Calu3 (cell line): ENCODE measurements at regions not wholly inside any gene's neighbourhood (a gene's known extent, or its start where the extent isn't known, plus 50 kb on each side); places are given as distances from the start of the nearest gene placed in this dataset.

Source experiments
- BruUV-seq: library from RNA; stranded (reverse); fragments of 400-500 nt; replicated peaks from 2 replicates; lab custom pipeline; 2021; lab: Mats Ljungman, UMichigan
- CTCF ChIA-PET: fragments of 300-600 bp; sonication (Branson Sonifier 250); formaldehyde crosslinking; loops from one replicate; lab custom pipeline; 2022; ENCODE audit warnings: antibody characterized with exemption; lab: Charles Lee
- DNase-seq: peaks from one replicate; pipeline ENCODE4 v3.0.0; 2022
- H3K27ac Mint-ChIP-seq: one replicate; pipeline ENCODE4 v1.8.0; 2022; ENCODE audit warnings: mixed read lengths; ENCODE audit not compliant: unreplicated experiment
- H3K27me3 Mint-ChIP-seq: one replicate; pipeline ENCODE4 v1.8.0; 2022; ENCODE audit warnings: mixed read lengths; ENCODE audit not compliant: unreplicated experiment
- H3K36me3 Mint-ChIP-seq: one replicate; pipeline ENCODE4 v1.8.0; 2022; ENCODE audit warnings: mild to moderate bottlenecking, moderate library complexity, mixed read lengths; ENCODE audit not compliant: insufficient read depth, unreplicated experiment
- H3K4me1 Mint-ChIP-seq: one replicate; pipeline ENCODE4 v1.8.0; 2022; ENCODE audit warnings: mild to moderate bottlenecking, low read depth, mixed read lengths; ENCODE audit not compliant: unreplicated experiment
- H3K4me3 Mint-ChIP-seq: one replicate; pipeline ENCODE4 v1.8.0; 2022; ENCODE audit warnings: mild to moderate bottlenecking, low read depth, moderate library complexity, mixed read lengths; ENCODE audit not compliant: unreplicated experiment
- H3K9me3 Mint-ChIP-seq: one replicate; pipeline ENCODE4 v1.8.0; 2022; ENCODE audit warnings: low read depth, mixed read lengths; ENCODE audit not compliant: unreplicated experiment
- intact Hi-C: fragments of 100-400 bp; cut with micrococcal nuclease; formaldehyde crosslinking; loops from one replicate; pipeline ENCODE4 v1.10.0; 2022; ENCODE audit not compliant: unreplicated experiment
- TF ChIP-seq, protein P1 (sequence below): fragments of 200-600 bp; IDR thresholded peaks from one replicate; pipeline ENCODE4 v1.8.0; 2022; ENCODE audit warnings: antibody characterized with exemption; ENCODE audit not compliant: unreplicated experiment

DNA sequence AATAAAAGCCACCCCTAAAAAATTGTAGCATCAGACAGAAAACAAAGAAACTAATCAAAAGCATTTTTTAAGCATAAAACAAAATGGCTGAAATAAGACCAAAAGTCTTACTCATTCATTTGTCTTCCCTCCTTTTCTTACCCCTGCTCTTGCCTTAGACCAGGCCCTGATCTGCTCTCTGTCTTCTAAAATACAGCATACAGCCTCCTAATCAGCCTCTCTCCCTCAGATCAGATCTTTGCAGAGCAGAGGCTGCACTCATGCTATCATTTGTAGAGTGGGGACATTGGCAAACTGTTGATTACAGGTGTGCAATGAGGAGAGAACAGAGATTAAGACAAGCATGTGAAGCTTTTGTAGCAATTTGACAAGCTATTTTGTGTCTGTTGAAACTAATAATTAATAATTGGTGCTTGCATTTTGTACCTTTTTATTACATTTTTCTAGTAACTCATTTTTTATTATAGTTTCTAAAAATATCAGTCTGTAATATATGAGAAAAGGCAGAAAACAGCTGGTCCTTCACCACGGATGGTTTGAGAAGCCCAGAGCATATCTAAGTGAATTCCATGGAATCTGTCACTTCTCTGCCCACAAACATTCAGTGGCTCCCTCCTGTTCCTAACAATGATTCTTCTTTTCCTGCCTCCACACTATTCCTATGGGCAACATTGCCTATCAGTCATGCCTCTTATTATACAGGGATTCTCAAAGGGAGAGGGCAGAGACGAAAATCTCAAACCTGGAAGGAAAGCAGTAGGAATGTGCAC lies 286.2 kb upstream of the STT3B start:
- Mint-ChIP-seq H3K9me3 (peaks cover 4% of the 10 kb centered on the region), H3K4me1 (peaks cover 15% of the 10 kb centered on the region), H3K27me3 (no peaks in the 10 kb centered on the region), H3K36me3 (no peaks in the 10 kb centered on the region), H3K27ac (no peak overlapping the region), H3K4me3 (no peak overlapping the region)
- TF ChIP-seq, protein P1, sequence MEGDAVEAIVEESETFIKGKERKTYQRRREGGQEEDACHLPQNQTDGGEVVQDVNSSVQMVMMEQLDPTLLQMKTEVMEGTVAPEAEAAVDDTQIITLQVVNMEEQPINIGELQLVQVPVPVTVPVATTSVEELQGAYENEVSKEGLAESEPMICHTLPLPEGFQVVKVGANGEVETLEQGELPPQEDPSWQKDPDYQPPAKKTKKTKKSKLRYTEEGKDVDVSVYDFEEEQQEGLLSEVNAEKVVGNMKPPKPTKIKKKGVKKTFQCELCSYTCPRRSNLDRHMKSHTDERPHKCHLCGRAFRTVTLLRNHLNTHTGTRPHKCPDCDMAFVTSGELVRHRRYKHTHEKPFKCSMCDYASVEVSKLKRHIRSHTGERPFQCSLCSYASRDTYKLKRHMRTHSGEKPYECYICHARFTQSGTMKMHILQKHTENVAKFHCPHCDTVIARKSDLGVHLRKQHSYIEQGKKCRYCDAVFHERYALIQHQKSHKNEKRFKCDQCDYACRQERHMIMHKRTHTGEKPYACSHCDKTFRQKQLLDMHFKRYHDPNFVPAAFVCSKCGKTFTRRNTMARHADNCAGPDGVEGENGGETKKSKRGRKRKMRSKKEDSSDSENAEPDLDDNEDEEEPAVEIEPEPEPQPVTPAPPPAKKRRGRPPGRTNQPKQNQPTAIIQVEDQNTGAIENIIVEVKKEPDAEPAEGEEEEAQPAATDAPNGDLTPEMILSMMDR: no peak
- DNase-seq: no peak
- no TSS peak for BruUV-seq
- CTCF ChIA-PET: no interaction called here
- intact Hi-C loops: no loop called here

DNA sequence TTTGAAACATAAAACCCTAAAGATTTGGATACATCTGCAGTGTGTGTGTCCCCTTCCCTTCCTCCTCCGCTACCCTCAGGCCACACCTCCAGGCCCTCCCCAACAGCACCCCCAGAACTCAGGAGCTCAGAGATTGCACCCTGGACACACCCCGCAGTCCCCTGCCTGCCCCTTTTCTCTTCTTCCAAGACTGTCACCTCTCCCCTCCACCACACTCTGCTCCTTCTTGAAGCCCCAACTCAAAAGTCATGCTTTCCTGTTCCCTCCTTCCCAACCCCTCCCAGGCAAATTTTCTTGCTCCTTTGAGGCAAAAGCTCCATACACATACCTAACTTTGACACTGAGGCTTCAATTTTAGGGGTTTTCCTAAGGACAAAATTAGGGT lies 285.7 kb upstream of the STT3B start:
- intact Hi-C loops: no loop called here
- no peak overlapping the region for H3K4me3 Mint-ChIP-seq
- H3K27ac Mint-ChIP-seq: no peak overlapping the region
- H3K4me1 Mint-ChIP-seq: peaks cover 15% of the 10 kb centered on the region
- no peak for DNase-seq
- TF ChIP-seq, protein P1: no peak
- no peaks in the 10 kb centered on the region for H3K27me3 Mint-ChIP-seq
- no peaks in the 10 kb centered on the region for H3K36me3 Mint-ChIP-seq
- peaks cover 4% of the 10 kb centered on the region for H3K9me3 Mint-ChIP-seq
- CTCF ChIA-PET: no interaction called here
- BruUV-seq: no TSS peak

DNA sequence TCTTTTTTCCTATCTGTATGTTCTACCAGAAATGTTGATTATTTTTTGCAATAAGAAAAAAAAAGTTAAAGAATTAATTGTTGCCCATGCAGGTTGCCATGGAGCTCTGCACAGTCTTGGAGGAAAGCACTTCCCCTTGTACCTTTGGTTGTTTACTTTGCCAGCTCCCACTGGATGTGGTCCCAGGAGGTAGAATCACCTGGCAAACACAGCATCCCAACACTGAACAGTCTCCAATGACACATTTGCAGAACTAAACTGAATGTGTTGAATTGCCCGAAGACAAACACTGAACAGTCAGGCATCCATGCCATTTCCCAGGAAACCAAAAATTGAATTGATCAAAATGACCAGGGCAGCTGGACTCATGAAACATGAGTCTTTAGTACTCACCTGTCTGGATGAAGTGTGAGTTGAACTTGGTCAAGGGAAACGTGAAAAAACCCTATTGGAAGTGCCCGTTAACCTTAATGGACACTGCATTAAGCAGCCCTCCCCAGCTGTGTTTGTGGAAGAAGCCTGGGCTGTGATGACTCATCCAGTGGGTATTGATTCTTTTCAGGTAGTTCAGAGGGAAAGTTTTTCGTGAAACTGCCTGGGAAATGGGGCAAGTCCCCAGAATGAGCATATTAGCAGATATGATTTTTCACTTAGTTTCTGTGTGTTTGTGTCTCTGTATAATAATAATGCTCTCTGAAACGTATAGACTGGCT lies 284.7 kb upstream of the STT3B start:
- no peak overlapping the region for H3K4me3 Mint-ChIP-seq
- intact Hi-C loops: no loop called here
- no peaks in the 10 kb centered on the region for H3K36me3 Mint-ChIP-seq
- CTCF ChIA-PET: interaction anchor here (0.6 to 0.9 kb wide), 2 partner anchors 127 to 284 kb away, joined by 3 read pairs; partner anchors contain the start of gene STT3B
- TF ChIP-seq, protein P1: no peak
- peak; percentile 64 for DNase-seq
- H3K9me3 Mint-ChIP-seq: peaks cover 4% of the 10 kb centered on the region
- peaks cover 15% of the 10 kb centered on the region for H3K4me1 Mint-ChIP-seq
- no TSS peak for BruUV-seq
- H3K27me3 Mint-ChIP-seq: no peaks in the 10 kb centered on the region
- no peak overlapping the region for H3K27ac Mint-ChIP-seq

DNA sequence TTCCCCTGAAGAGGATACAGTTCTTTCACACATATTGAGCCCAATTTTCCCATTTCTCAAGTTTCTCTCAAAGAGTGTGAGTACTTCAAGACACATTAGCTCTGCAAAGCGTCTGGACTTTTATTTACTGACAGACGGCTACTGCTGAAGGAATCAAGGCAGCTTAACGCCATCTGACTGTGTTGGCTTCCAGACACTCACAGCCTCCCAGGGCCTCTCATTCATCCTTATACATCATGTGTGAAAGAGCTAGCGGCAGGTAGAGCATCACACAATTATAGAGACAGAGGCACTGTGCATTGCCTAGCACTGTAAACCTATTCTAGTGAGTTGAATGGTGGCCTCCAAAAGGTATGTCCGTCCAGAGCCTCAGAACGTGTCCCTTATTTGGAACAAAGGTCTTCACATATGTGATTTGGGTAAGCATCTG lies 284.1 kb upstream of the STT3B start:
- TF ChIP-seq, protein P1: no peak
- H3K36me3 Mint-ChIP-seq: no peaks in the 10 kb centered on the region
- no peak overlapping the region for H3K27ac Mint-ChIP-seq
- H3K27me3 Mint-ChIP-seq: no peaks in the 10 kb centered on the region
- no TSS peak for BruUV-seq
- H3K9me3 Mint-ChIP-seq: peaks cover 4% of the 10 kb centered on the region
- no peak overlapping the region for H3K4me3 Mint-ChIP-seq
- peaks cover 15% of the 10 kb centered on the region for H3K4me1 Mint-ChIP-seq
- intact Hi-C loops: no loop called here
- DNase-seq: no peak
- CTCF ChIA-PET: no interaction called here
